HG03460 (cell line): ENCODE measurements at regions not wholly inside any gene's neighbourhood (a gene's known extent, or its start where the extent isn't known, plus 50 kb on each side); places are given as distances from the start of the nearest gene placed in this dataset.
"Not testable (repeated sequence)": the region's sequence is repeated elsewhere in the genome, so short reads cannot be mapped to it uniquely, and the experiment has no call there.

ENCODE experiments used
- ATAC-seq: cut with Tn5 transposase; IDR thresholded peaks from one replicate; pipeline ENCODE4 v1.9.1; 2021; ENCODE audit not compliant: unreplicated experiment

DNA sequence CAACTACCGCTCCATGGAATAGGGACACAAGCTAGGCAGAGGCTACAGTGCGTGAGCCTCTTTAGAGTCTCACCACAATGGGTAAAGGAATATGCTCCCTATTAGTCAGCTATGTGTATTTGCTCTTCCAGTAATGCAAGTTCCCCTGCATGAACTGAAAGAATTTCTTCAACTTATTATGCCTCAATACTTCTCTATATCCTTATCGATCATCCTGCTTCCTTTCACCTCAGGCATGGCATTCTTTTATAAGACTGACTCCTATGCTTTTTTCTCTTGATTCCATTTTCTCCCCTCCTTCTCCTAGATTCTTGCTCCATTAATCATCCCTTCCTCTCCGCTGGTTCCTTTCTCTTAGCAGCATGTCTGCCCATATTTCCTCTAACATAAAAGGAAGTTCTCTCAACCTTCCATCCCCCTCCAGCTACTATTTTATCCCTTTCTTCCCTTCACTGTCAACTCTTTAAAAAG is 94.5 kb upstream of the CPM start:
- no peak for ATAC-seq

DNA sequence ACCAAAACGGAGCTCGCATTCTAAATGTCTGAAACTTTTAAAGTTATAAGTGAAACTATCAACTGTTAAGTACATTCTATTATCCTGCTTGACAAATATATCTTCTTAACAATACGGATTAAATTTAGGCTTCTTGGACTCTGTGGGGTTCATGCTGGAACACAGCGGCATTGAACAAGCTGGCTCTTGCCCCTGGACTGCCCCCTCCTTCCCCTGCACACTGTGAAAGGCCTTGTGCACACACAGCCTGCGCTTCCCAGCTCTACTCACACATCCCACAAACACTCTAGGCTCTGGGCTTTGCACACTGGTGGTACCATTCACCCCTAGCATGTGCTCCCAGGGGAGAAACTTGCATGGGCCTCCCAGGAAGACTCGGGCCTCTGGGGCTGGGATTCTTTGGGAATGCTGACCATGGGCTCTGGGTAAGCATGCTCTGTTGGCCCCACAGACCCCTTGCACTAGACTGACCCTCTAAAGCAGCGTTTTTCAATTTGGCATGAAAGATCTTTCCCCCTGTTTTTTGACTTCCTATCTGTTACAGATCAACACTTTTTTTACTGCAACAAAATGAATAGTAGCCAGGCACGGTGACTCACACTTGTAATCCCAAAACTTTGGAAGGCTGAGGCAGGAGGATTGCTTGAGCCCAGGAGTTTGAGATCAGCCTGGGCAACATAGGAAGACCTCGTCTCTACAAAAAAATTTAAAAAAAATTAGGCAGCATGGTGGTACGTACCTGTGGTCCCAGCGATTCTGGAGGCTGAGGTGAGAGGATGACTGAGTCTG is 96.2 kb upstream of the CPM start:
- no peak for ATAC-seq

DNA sequence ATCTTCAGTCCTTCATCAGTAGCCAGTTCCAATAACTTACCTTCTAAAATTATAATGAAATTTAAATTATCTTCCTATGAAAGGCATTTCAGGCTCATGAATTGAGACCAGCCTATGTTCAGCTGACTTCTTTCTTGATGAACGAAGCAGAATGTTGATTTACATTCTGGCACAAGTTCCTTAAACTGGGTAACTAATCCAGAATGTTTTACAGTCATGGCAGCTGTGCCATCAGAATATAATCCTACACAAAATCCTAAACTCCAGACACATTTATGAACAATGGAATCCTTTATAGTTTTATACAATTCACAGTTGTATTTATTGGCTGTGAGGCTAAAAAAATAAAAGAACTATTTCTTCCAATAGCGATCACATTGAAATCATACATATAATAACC is 97.3 kb upstream of the CPM start:
- ATAC-seq = no peak

DNA sequence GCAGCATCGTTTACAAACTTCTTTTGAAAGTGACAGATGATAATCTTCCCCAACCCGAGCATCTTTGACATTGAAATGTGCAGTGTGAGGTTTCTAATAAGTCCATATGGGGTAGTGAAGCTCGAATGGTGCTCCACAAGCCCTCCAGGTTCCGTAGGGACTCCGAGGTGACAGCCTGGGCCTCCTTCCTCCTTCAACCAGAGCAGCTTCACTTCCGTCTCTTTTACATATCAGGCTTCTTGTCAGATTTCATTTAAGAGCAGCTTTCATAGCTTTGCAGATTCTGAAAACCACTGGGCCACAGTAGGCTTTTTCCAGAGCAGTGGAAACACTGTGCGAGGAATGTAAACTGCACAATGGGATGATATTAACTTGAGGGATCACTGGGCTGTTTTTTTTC is 103.6 kb upstream of the CPM start:
- ATAC-seq = no peak

DNA sequence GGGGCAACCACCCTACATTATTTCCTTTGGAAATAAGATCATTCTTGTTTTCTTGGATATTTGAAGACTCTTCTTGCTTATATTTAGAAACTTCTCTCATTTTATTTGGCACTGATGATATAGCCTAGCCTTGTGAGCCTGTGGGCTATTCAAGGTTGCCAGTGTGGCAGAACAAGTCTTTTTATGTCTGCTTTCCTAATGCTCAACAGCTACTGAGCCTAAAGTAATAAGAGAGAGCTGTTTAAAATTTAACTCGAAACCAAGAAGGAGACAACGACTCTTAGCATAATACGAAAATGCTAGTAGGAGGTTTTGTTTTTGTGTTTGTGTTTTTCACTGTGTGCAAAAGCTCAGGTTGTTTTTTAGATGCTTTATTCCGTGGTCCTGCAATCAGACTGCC is 104.0 kb upstream of the CPM start:
- no peak for ATAC-seq

DNA sequence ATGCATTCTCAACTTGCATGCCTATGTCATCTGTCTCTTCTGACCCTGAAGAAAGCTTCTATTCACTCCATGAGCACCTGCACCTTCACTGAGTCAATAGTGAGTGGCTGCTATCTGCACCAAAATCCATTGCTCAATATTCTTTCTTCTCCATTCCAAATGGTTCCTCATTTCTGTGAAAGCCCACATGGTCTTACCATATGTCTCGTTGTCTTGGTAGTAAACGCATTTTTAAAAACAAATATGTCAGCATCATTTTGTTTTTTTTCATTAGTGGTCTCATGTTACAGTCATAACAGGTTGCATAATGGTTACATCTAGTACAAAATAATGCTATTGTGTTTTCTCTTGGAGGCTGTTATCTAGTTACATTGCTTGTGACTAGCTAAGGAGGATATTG is 106.9 kb upstream of the CPM start:
- no peak for ATAC-seq

DNA sequence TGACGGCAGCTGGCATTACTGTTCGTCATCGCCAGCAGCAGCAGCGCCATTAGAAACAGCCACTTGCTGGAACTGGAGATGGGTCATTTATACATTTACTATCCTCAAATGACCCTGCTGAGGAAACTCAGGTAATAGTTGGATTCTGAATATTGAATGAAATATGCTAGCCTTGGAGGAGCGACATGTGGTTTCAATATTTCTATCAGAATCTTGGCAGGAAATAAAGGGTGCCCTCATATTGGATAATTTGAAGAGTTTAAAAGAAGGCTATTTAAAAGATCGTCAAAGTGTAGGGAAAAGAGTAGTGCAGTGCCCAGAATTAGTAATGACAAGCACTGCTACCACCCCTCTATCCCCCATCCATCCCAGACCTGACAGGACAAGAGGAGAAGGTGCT is 109.6 kb upstream of the CPM start:
- ATAC-seq = no peak

DNA sequence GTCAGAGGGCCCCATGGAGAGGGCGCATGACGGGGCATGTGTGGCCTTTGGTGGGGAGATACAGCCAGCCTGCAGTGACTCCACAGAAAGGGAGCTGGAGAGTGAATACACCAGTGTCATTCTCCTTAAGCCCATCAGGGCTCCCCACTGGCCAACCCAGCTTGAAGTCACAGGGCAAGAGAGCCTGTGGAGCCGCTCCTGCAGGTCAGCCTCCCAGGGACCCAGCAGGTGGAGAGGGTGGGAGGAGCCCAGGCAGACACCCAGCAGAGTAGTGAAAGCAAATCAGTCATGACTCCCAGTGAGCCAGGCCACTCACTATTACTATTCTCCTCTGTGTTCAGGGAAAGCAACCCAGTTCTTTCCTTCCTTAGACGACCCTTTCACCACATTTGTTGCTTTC is 110.0 kb upstream of the CPM start:
- ATAC-seq = no peak

DNA sequence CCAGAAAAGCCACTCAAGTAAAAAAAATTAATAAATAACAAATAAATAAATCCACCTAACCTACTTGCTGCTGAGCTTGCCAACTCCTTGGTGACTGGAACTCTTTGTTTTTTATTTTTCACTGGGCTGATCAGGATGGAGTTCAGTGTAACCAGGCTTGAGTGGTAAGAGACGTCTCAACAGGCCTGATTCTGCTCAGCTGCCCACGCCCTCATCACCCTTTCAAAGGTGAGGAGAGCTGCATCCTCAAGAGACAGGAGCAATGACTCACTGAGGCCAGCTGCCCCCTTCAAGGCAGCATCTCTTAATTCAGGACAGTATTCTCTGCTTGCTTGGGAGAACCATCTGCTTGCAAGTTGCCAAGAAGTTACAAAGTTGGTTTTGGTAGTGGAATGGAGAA is 111.9 kb upstream of the CPM start:
- no peak for ATAC-seq

DNA sequence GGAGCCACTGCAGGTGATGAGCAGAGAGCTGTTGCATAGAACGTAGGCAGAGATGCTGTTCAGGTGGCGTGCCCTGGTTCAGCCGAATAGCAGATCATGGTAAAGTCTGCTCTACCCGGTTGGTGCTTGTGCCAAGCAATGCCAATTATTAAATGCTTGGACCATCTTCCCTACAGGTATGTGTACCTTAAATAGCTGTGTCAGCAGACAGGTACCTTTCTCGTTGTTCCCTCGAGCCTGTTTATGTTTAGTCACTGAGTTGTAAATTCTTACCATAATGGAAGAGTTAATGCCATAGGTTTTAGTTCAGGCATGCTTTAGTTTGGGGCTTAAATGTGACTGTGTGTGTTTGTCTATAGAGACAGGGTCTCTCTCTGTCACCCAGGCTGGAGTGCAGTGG is 112.5 kb upstream of the CPM start:
- no peak for ATAC-seq

DNA sequence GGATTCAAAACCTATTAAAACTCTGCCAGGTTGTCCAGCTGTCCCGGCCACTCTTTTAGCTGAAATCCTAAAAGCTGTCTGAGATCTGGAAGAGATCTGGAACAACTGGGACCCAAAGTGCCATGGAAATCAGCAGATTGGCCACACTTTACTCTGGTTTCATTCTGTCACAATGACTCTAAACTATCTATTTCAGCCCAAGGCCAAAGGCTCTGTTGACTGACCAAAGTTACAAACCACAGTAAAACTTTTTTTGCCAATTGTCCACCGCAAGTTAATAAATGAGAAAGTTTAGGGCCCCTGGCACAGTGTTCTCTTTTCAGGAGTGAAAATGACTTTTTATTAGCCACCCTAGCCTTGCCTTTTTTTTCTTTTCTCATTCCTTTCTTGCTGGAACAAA is 113.4 kb upstream of the CPM start:
- no peak for ATAC-seq

DNA sequence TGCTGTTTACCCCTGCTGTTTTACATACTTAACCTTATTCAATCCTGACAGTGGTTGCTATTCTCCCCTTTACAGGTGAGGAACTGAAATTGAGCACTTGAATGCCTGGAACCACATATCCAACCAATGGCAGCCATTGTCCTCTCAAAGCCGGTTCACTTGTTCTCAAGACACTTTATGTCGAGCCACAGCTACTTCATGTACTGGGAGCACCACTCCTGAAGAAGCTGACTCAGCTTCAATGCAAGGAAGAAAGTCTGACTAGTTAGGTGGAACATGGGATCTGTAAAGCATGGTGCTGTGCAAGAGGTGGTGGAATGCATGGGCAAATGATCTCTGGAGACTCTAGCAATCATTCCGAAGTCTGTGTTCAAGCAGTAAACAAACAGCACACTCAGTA is 113.9 kb upstream of the CPM start:
- no peak for ATAC-seq

DNA sequence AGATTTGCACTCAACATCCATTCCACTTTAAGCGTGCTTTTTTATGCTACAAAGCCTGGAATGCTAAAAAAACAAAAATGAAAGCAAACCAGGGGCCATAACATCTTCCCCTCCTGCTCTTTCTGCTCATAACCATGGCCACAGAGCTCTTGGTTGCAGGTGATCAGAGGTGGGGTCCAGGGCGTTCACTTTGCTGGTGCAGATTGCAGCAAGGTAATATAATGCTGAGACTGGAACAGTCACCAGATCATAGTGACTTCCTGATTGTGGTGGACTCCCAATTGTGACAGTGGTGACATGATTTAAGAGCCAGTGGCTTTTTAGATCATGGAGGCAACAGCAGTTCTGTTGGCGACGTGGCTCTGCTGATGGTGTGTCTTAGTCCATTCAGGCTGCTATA is 115.0 kb upstream of the CPM start:
- no peak for ATAC-seq

DNA sequence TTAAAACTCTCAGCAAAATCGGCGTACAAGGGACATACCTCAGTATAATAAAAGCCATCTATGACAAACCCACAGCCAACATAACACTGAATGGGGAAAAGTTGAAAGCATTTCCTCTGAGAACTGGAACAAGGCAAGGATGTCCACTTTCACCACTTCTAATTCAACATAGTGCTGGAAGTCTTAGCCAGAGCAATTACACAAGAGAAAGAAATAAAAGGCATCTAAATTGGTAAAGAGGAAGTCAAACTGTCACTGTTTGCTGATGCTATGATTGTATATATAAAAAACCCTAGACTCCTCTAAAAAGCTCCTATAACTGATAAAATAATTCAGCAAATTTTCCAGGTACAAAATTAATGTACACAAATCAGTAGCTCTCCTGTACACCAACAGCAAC is 116.9 kb upstream of the CPM start:
- not testable (repeated sequence) for ATAC-seq

DNA sequence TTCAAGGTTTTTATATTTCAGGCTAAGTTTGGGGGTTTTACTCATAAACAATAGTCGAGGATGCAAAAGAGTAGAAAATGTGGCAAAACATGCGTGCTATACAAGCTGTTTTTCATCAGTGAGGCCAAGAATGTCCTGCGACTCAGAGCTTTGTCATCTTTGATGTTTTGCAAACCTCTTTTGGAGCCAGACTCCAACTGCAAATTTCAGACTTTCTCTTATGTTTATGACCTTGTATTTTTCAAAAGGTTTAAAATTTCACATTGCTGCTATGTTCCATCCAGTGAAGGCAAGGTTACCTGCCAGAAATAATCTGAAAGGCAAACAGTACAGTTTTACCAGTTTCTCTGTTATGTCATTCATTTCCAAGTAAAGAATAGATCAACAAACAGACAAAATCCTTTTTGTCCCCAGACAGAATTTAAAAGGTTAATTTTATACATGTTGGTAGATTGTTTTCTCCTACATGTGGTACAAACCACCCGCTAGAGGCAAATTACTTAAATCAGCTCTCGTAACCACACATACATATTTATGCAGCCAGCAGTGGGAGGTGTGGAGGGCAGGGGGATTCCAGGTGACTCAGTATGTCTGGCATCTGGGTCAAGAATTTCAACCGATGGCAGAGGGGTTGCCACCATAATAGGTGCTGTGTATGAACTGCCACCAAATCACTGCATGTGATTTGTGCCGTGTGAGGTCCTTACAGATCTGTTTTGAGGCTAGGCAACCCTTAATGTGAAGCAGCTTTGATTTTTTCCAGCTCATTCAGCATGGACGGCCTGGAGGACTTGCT is 119.8 kb upstream of the CPM start:
- no peak for ATAC-seq

DNA sequence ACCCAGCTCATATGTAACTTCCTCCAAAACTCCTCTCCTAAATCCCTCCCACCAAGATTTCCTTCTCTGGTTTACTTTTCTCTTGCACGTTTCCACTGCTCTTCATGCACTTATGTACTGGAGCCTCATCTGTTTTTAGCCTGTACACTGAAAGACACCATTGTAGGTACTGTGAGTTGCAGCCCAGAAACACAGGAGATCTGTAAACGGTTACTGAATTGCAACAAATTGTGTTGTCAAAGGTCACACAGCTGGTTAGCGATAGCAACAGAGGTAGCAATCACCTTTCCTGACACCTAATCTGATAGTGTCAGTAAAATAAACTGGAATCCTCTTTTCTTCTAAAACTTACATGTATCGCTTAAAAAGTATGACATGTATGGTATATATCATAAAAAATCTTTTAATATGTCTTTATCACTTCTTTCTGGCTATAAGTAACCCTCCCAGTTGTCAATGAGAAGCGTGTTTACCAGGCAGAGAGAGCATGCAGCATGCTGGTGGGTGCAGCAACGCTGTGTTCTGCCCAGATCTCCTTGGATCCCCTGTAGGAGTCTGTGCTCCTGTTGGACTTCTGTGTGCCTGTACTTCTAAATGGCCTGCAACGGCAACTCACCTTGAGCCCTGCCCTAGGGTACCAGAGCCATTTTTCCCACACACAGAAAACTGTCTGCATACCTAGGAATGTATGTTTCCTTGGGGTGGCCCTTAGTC is 121.5 kb upstream of the CPM start:
- no peak for ATAC-seq

DNA sequence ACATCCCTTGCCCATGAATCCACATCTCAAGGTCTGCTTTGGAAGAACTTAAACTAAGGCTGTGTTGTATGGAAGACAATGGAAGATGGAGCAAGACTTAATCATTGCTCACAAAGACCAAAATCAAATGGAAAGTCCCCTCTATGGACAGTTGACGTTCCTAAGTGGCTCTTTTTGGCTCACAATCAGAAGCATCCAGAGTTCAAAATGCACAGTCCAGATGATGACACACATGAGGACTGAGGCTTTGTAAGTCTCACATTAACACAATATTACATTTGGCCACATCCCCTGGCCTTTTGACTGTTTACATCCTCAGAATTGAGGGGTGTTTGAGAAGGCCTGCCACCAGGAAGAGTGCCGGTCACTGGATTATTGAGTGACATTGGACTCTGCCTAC is 122.3 kb upstream of the CPM start:
- ATAC-seq = no peak

DNA sequence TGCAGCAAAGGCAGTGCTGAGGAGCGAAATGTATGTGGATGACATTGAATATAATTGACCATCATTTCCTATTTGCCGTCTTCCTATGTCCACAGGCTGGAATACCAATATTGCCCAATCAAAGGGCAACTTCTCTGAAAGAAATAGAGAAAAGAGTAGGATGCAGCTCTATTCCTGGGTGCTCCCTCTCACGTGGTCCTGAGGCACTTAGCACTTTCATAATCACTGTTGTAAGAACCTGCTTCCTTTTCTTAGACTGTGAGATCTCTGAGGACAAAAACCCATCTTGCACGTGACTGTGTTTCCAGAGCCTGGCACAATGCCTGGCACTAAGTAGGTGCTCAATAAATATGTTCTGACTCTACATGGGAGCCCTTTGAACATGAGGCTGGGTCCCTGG is 122.7 kb upstream of the CPM start:
- no peak for ATAC-seq

DNA sequence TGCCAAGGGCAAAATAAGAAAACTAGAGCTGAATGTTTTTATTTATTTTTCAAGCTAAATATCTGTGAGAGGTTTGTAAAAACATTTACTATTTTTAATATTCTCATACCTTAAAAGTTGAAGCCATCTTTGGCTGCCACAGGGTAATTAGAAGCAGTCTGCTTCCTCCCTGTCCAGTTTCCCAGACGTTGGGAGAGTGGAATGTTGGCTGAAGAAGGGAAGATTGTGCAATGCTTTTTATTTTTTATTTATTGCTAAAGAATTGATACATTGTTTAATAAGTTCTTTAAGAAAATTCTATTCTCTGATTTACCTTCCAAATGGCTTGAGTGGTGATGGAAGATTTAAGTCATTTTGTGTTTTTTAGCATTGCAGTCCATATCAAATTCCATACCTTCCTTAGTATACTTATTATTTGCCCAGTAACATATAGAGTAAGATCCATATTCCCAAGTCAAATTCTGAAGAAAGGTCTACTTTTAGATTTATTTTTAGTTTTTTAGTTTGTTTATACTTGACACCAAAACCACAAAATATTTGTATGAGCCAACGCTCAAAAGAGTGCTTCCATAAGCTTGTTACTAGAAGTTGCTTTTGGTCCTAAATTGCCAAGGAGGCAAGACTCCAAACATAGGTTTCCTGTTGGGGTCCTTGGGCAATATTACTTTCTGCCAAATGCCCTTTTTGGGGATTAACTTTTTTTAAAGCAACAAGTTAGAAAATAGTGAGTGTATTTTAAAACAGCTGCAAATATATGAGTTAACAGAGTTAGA is 124.0 kb upstream of the CPM start:
- ATAC-seq = no peak

DNA sequence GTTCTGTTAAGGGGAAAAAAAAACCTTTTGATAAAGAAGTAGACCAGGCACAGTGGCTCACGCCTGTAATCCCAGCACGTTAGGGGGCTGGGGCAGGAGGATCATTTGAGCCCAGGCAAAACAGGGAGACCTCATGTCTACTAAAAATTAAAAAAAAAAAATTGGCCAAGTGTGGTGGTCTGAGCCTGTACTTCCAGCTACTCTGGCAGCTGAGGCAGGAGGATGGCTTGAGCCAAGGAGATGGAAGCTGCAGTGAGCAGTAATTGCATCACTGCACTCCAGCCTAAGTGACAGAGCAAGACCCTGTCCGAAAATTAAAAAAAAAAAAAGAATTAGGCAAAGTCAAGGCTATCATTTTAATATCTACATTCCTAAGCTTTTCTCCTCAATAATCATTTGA is 124.8 kb upstream of the CPM start:
- no peak for ATAC-seq
